Mesendoderm (in vitro differentiated cells): ENCODE measurements at regions not wholly inside any gene's neighbourhood (a gene's known extent, or its start where the extent isn't known, plus 50 kb on each side); places are given as distances from the start of the nearest gene placed in this dataset.

Experiments used
- DNase-seq: peaks from one replicate; pipeline ENCODE4 v3.0.0; 2013
- H2AK5ac ChIP-seq: 2 replicates; pipeline ENCODE4 v1.6.1; 2013; ENCODE audit warnings: low read length, inconsistent platforms
- H2BK120ac ChIP-seq: 2 replicates; pipeline ENCODE4 v1.6.1; 2013; ENCODE audit warnings: low read depth, mild to moderate bottlenecking, low read length, moderate library complexity, mixed read lengths
- H2BK15ac ChIP-seq: replicated peaks from 2 replicates; pipeline ENCODE4 v1.6.1; 2013; ENCODE audit warnings: low read depth, mild to moderate bottlenecking, moderate library complexity
- H2BK5ac ChIP-seq: 2 replicates; pipeline ENCODE4 v1.6.1; 2013; ENCODE audit warnings: low read length, inconsistent platforms
- H3K18ac ChIP-seq: 2 replicates; pipeline ENCODE4 v1.6.1; 2013; ENCODE audit warnings: mild to moderate bottlenecking, low read length, mixed read lengths
- H3K23ac ChIP-seq: one replicate; pipeline ENCODE4 v1.6.1; 2013; ENCODE audit warnings: low read length
- H3K27ac ChIP-seq: 2 replicates; pipeline ENCODE4 v1.5.1; 2013; ENCODE audit warnings: low read depth, mild to moderate bottlenecking, inconsistent platforms, low read length, moderate library complexity
- H3K27me3 ChIP-seq: 2 replicates; pipeline ENCODE4 v1.6.1; 2013; ENCODE audit warnings: low read length, control low read depth, mild to moderate bottlenecking, inconsistent platforms; ENCODE audit not compliant: insufficient read depth, poor library complexity
- H3K36me3 ChIP-seq: 2 replicates; pipeline ENCODE4 v1.6.1; 2013; ENCODE audit warnings: low read length, inconsistent platforms; ENCODE audit not compliant: control insufficient read depth, insufficient read depth
- H3K4ac ChIP-seq: one replicate; pipeline ENCODE4 v1.6.1; 2013; ENCODE audit warnings: low read depth, mild to moderate bottlenecking, low read length, moderate library complexity
- H3K4me1 ChIP-seq: 2 replicates; pipeline ENCODE4 v1.6.1; 2013; ENCODE audit warnings: low read depth, low read length, inconsistent platforms; ENCODE audit not compliant: control insufficient read depth
- H3K4me2 ChIP-seq: 2 replicates; pipeline ENCODE4 v1.6.1; 2013; ENCODE audit warnings: low read length
- H3K4me3 ChIP-seq: 2 replicates; pipeline ENCODE4 v1.5.1; 2013; ENCODE audit warnings: mild to moderate bottlenecking, low read length
- H3K56ac ChIP-seq: one replicate; pipeline ENCODE4 v1.6.1; 2013; ENCODE audit warnings: low read length
- H3K79me1 ChIP-seq: 2 replicates; pipeline ENCODE4 v1.6.1; 2013; ENCODE audit warnings: low read length, inconsistent platforms
- H3K79me2 ChIP-seq: 2 replicates; pipeline ENCODE4 v1.6.1; 2013; ENCODE audit warnings: mild to moderate bottlenecking, low read length; ENCODE audit not compliant: control insufficient read depth, insufficient read depth
- H3K9ac ChIP-seq: 2 replicates; pipeline ENCODE4 v1.6.1; 2013; ENCODE audit warnings: low read length, inconsistent platforms
- H4K5ac ChIP-seq: one replicate; pipeline ENCODE4 v1.6.1; 2013; ENCODE audit warnings: low read length
- H4K8ac ChIP-seq: one replicate; pipeline ENCODE4 v1.6.1; 2013; ENCODE audit warnings: low read depth, mild to moderate bottlenecking, control low read depth, low read length, moderate library complexity
- WGBS: extraction: QIAGEN DNeasy Blood & Tissue Kit; methylation state at CpG from one replicate; pipeline ENCODE4 v1.1.7; 2013; ENCODE audit warnings: low lambda C conversion rate, missing lambda C conversion rate; ENCODE audit not compliant: insufficient coverage; ENCODE audit errors: extremely low coverage; 5-methylcytosine and 5-hydroxymethylcytosine counted together

DNA sequence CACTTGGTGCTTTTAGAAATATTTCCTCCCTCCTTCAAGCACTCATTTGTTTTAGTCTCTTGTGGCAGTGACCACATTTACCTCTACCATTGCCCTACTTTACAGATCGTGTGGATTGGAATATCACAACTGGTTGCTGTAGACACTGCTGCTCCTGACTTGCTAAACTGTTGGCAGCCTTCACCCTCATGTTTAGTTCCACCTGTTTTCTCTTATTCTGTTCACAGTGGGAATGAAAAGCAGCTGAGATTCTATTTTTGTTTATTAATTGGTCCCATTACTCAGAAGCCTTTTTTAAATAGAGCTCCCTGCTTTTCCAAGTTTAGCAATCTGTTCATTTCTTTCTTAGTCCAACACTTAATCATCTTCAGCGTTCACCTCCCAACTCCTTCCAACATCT lies 308.9 kb downstream of the RWDD3 start:
- Histone ChIP-seq H2BK5ac (no peak overlapping the region), H3K18ac (no peak overlapping the region), H3K27me3 (no peaks in the 10 kb centered on the region), H3K79me1 (no peaks in the 10 kb centered on the region), H2AK5ac (no peak overlapping the region), H3K4ac (no peak overlapping the region), H3K56ac (no peak overlapping the region), H3K36me3 (no peaks in the 10 kb centered on the region), H3K4me2 (no peak overlapping the region), H2BK120ac (no peak overlapping the region), H3K4me3 (no peak overlapping the region), H3K9ac (no peak overlapping the region), H3K4me1 (no peaks in the 10 kb centered on the region), H3K23ac (no peak overlapping the region), H3K79me2 (no peaks in the 10 kb centered on the region), H4K8ac (no peak overlapping the region), H2BK15ac (no peak overlapping the region), H3K27ac (no peak overlapping the region), H4K5ac (no peak overlapping the region)
- DNase-seq, result no peak
- WGBS, result no CpG with 5 or more reads among the region's 2 CpGs

DNA sequence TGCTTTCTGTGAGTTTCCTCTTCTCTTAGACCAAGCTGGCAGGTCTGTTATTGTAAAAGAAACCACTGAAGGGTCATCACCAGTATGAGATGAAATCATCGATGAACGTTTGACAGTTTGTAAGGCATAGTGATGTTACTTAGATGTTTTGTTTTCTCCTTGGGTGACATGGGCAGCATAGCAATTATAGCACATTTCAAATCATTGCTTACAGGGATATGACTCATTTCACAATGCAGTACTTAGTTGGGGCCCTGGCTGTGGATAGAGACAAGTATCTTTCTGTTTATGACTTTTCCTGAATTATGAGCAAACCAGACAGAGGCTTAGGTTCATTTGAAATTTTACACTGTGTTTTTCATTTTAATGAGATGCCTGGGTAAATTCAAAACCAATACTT lies 313.0 kb downstream of the RWDD3 start:
- no peak overlapping the region for H3K56ac ChIP-seq
- no peak overlapping the region for H3K27ac ChIP-seq
- no peaks in the 10 kb centered on the region for H3K36me3 ChIP-seq
- no peak overlapping the region for H3K4me3 ChIP-seq
- no peak overlapping the region for H3K4me2 ChIP-seq
- H3K79me2 ChIP-seq, result no peaks in the 10 kb centered on the region
- H4K5ac ChIP-seq, result no peak overlapping the region
- H2BK15ac ChIP-seq, result no peak overlapping the region
- H2AK5ac ChIP-seq, result no peak overlapping the region
- H2BK5ac ChIP-seq, result no peak overlapping the region
- no peaks in the 10 kb centered on the region for H3K79me1 ChIP-seq
- no peak overlapping the region for H4K8ac ChIP-seq
- H3K27me3 ChIP-seq, result no peaks in the 10 kb centered on the region
- no peak for DNase-seq
- H3K4ac ChIP-seq, result no peak overlapping the region
- H3K23ac ChIP-seq, result no peak overlapping the region
- no CpG with 5 or more reads among the region's 2 CpGs for WGBS
- H2BK120ac ChIP-seq, result no peak overlapping the region
- H3K4me1 ChIP-seq, result no peaks in the 10 kb centered on the region
- no peak overlapping the region for H3K18ac ChIP-seq
- no peak overlapping the region for H3K9ac ChIP-seq

DNA sequence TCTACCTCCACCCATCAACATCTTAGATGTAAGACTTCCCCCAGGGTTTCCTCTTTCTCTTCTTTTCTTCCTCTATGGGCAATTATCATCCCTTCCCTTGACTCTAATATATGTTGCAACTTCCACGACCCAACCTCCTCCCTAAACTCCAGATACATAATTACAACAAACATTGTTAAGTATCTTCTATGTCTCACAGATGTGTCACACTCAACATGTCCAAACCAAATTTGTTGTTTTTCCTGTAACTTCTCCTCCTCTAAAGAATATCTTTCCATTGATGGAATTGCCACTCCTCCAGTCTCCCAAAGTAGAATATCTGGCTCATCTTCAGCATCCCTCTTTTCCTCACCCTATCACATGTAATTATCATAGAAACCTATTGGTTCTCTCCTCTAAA lies 314.2 kb downstream of the RWDD3 start:
- Histone ChIP-seq H4K8ac (no peak overlapping the region), H3K18ac (no peak overlapping the region), H3K4ac (no peak overlapping the region), H3K79me2 (no peaks in the 10 kb centered on the region), H3K79me1 (no peaks in the 10 kb centered on the region), H3K27ac (no peak overlapping the region), H3K23ac (no peak overlapping the region), H3K4me1 (no peaks in the 10 kb centered on the region), H3K36me3 (no peaks in the 10 kb centered on the region), H3K27me3 (no peaks in the 10 kb centered on the region), H4K5ac (no peak overlapping the region), H3K9ac (no peak overlapping the region), H3K4me2 (no peak overlapping the region), H2BK5ac (no peak overlapping the region), H2BK15ac (no peak overlapping the region), H3K4me3 (no peak overlapping the region), H2AK5ac (no peak overlapping the region), H2BK120ac (no peak overlapping the region), H3K56ac (no peak overlapping the region)
- WGBS, result no CpG with 5 or more reads among the region's 1 CpG
- no peak for DNase-seq

DNA sequence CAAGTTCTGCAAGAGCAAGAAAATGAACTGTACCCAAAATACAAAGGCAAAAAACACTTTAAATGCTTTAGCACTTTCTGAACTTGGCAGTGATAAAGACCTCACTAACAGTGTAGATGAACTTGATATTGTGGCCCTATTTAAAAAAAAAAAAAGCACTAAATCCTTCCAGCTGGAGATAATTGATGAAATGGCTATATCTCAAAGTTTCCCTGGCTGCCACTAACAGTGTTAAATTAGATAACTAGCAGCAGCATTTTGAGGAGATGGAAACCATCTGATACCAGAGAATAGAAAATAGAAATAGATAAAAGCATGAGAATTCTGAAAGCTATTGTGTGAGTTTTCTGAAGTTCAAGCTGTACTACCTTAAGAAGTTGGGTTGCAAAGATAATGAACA lies 317.2 kb downstream of the RWDD3 start:
- Histone ChIP-seq H3K18ac (no peak overlapping the region), H2BK5ac (no peak overlapping the region), H3K56ac (no peak overlapping the region), H2AK5ac (no peak overlapping the region), H4K8ac (no peak overlapping the region), H3K9ac (no peak overlapping the region), H3K4me1 (no peaks in the 10 kb centered on the region), H3K27ac (no peak overlapping the region), H3K79me2 (no peaks in the 10 kb centered on the region), H3K79me1 (no peaks in the 10 kb centered on the region), H4K5ac (no peak overlapping the region), H2BK120ac (no peak overlapping the region), H3K27me3 (no peaks in the 10 kb centered on the region), H3K36me3 (no peaks in the 10 kb centered on the region), H3K4ac (no peak overlapping the region), H2BK15ac (no peak overlapping the region), H3K4me2 (no peak overlapping the region), H3K23ac (no peak overlapping the region), H3K4me3 (no peak overlapping the region)
- no peak for DNase-seq

DNA sequence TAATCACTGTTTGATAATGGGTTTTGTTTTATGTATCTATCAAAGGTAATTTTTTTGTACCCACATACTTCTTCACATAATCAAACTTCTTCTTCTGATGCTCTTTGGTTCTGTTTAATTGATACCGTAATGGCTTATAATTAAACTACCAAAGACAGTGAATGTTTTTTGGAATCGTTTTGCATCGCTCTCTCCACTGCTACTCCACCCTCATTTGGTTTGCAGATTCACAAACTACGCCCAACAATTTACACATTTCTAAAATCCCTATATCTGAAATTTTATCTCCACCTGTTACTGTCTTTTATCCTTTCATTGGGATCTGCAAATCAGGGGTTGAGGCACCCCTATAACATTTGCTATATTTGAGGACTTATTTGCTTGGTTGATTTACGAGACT lies 319.6 kb downstream of the RWDD3 start:
- 100% methylated on average over 1 of the region's 5 CpGs for WGBS

DNA sequence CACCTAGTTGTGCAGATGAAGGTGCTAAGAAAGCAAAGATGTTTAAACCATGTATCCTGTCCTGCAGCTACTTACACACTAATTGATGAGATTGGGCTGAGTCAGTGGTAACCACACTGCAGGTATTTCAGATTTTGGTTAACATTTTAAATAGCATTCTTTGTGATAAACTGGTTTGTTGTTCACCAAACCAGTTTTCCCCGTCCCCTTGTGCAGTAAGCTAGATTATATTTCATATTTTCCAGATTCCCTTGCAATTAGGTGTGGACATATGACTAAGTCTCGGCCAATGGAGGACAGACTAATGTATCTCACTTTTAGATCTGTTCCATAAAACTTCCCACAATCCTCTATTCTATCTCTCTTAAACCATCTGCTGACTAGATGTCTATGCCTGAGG lies 320.4 kb downstream of the RWDD3 start:
- no peak overlapping the region for H4K8ac ChIP-seq
- H3K4ac ChIP-seq, result no peak overlapping the region
- H3K4me2 ChIP-seq, result no peak overlapping the region
- no peak overlapping the region for H2BK15ac ChIP-seq
- H3K79me2 ChIP-seq, result no peaks in the 10 kb centered on the region
- no peak overlapping the region for H3K9ac ChIP-seq
- no peaks in the 10 kb centered on the region for H3K27me3 ChIP-seq
- no peak overlapping the region for H3K27ac ChIP-seq
- no peak overlapping the region for H3K56ac ChIP-seq
- no peaks in the 10 kb centered on the region for H3K4me1 ChIP-seq
- H3K36me3 ChIP-seq, result no peaks in the 10 kb centered on the region
- H3K23ac ChIP-seq, result no peak overlapping the region
- H3K79me1 ChIP-seq, result no peaks in the 10 kb centered on the region
- no peak overlapping the region for H2BK120ac ChIP-seq
- H3K4me3 ChIP-seq, result no peak overlapping the region
- WGBS, result no CpG with 5 or more reads among the region's 2 CpGs
- no peak overlapping the region for H4K5ac ChIP-seq
- H3K18ac ChIP-seq, result no peak overlapping the region
- no peak overlapping the region for H2AK5ac ChIP-seq
- no peak overlapping the region for H2BK5ac ChIP-seq
- no peak for DNase-seq

More for the DNA sequence above, 319.6 kb downstream of the RWDD3 start:
- Histone ChIP-seq H3K79me1 (no peaks in the 10 kb centered on the region), H4K5ac (no peak overlapping the region), H3K23ac (no peak overlapping the region), H2BK5ac (no peak overlapping the region), H3K18ac (no peak overlapping the region), H3K36me3 (no peaks in the 10 kb centered on the region), H3K4me1 (no peaks in the 10 kb centered on the region), H3K27ac (no peak overlapping the region), H3K4me3 (no peak overlapping the region), H4K8ac (no peak overlapping the region), H3K27me3 (no peaks in the 10 kb centered on the region), H2BK15ac (no peak overlapping the region), H3K79me2 (no peaks in the 10 kb centered on the region), H3K9ac (no peak overlapping the region), H3K56ac (no peak overlapping the region), H3K4me2 (no peak overlapping the region), H2AK5ac (no peak overlapping the region), H3K4ac (no peak overlapping the region), H2BK120ac (no peak overlapping the region)
- no peak for DNase-seq
